Glutamatergic neuron (in vitro differentiated cells): ENCODE measurements at regions not wholly inside any gene's neighbourhood (a gene's known extent, or its start where the extent isn't known, plus 50 kb on each side); places are given as distances from the start of the nearest gene placed in this dataset.

Experiments
- DNase-seq: peaks from one replicate; pipeline ENCODE4 v3.0.0; 2022
- H3K27ac Mint-ChIP-seq: one replicate; pipeline ENCODE4 v1.8.0; 2020; ENCODE audit warnings: mild to moderate bottlenecking, mixed read lengths, inconsistent platforms; ENCODE audit not compliant: unreplicated experiment
- H3K27me3 Mint-ChIP-seq: one replicate; pipeline ENCODE4 v1.8.0; 2020; ENCODE audit warnings: mild to moderate bottlenecking, moderate library complexity, mixed read lengths, inconsistent platforms; ENCODE audit not compliant: unreplicated experiment
- H3K36me3 Mint-ChIP-seq: one replicate; pipeline ENCODE4 v1.8.0; 2020; ENCODE audit warnings: mild to moderate bottlenecking, mixed read lengths, inconsistent platforms; ENCODE audit not compliant: unreplicated experiment
- H3K4me1 Mint-ChIP-seq: one replicate; pipeline ENCODE4 v1.8.0; 2020; ENCODE audit warnings: mild to moderate bottlenecking, low read depth, mixed read lengths, inconsistent platforms; ENCODE audit not compliant: unreplicated experiment
- H3K4me3 Mint-ChIP-seq: one replicate; pipeline ENCODE4 v1.8.0; 2020; ENCODE audit warnings: mild to moderate bottlenecking, mixed read lengths, inconsistent platforms; ENCODE audit not compliant: unreplicated experiment
- H3K9me3 Mint-ChIP-seq: one replicate; pipeline ENCODE4 v1.8.0; 2020; ENCODE audit warnings: mild to moderate bottlenecking, moderate library complexity, mixed read lengths, inconsistent platforms; ENCODE audit not compliant: unreplicated experiment
- TF ChIP-seq, protein P1 (sequence below): fragments of 200-600 bp; sonication (generic); IDR thresholded peaks from one replicate; pipeline ENCODE4 v1.5.0; 2021; ENCODE audit not compliant: partially characterized antibody, unreplicated experiment

- TF ChIP-seq, protein P1, sequence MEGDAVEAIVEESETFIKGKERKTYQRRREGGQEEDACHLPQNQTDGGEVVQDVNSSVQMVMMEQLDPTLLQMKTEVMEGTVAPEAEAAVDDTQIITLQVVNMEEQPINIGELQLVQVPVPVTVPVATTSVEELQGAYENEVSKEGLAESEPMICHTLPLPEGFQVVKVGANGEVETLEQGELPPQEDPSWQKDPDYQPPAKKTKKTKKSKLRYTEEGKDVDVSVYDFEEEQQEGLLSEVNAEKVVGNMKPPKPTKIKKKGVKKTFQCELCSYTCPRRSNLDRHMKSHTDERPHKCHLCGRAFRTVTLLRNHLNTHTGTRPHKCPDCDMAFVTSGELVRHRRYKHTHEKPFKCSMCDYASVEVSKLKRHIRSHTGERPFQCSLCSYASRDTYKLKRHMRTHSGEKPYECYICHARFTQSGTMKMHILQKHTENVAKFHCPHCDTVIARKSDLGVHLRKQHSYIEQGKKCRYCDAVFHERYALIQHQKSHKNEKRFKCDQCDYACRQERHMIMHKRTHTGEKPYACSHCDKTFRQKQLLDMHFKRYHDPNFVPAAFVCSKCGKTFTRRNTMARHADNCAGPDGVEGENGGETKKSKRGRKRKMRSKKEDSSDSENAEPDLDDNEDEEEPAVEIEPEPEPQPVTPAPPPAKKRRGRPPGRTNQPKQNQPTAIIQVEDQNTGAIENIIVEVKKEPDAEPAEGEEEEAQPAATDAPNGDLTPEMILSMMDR = no peak
- H3K4me1 Mint-ChIP-seq = no peaks in the 10 kb centered on the region
- no peak overlapping the region for H3K4me3 Mint-ChIP-seq
Measured at GRCh38 chr2:31748041-31748440, 167.3 kb upstream of the SRD5A2 start.

GRCh38 chr2:31739161-31739560, 158.4 kb upstream of the SRD5A2 start:
- Mint-ChIP-seq H3K9me3 (no peaks in the 10 kb centered on the region), H3K27me3 (no peaks in the 10 kb centered on the region), H3K4me1 (no peaks in the 10 kb centered on the region), H3K27ac (no peak overlapping the region), H3K4me3 (no peak overlapping the region), H3K36me3 (no peaks in the 10 kb centered on the region)
- TF ChIP-seq, protein P1 = no peak
- DNase-seq = no peak

More at GRCh38 chr2:31748041-31748440, 167.3 kb upstream of the SRD5A2 start:
- peaks cover 1% of the 10 kb centered on the region for H3K9me3 Mint-ChIP-seq
- DNase-seq = no peak
- H3K27me3 Mint-ChIP-seq = peaks cover 2% of the 10 kb centered on the region
- no peak overlapping the region for H3K27ac Mint-ChIP-seq
- H3K36me3 Mint-ChIP-seq = peaks cover 7% of the 10 kb centered on the region

- no peak overlapping the region for H3K27ac Mint-ChIP-seq
- H3K36me3 Mint-ChIP-seq = no peaks in the 10 kb centered on the region
Measured at GRCh38 chr2:31736695-31737454, 156.1 kb upstream of the SRD5A2 start.

GRCh38 chr2:31735716-31736115, 155.0 kb upstream of the SRD5A2 start:
- Mint-ChIP-seq H3K36me3 (no peaks in the 10 kb centered on the region), H3K27me3 (no peaks in the 10 kb centered on the region), H3K27ac (no peak overlapping the region), H3K4me3 (no peak overlapping the region), H3K4me1 (no peaks in the 10 kb centered on the region), H3K9me3 (no peaks in the 10 kb centered on the region)
- TF ChIP-seq, protein P1 = no peak
- DNase-seq = no peak

More at GRCh38 chr2:31736695-31737454, 156.1 kb upstream of the SRD5A2 start:
- no peaks in the 10 kb centered on the region for H3K9me3 Mint-ChIP-seq
- no peak for DNase-seq
- H3K4me3 Mint-ChIP-seq = no peak overlapping the region
- TF ChIP-seq, protein P1 = no peak
- no peaks in the 10 kb centered on the region for H3K27me3 Mint-ChIP-seq
- H3K4me1 Mint-ChIP-seq = no peaks in the 10 kb centered on the region

- Mint-ChIP-seq H3K4me1 (no peaks in the 10 kb centered on the region), H3K36me3 (no peaks in the 10 kb centered on the region), H3K9me3 (no peaks in the 10 kb centered on the region), H3K27ac (no peak overlapping the region), H3K27me3 (peaks cover 2% of the 10 kb centered on the region), H3K4me3 (no peak overlapping the region)
- TF ChIP-seq, protein P1 = no peak
- DNase-seq = no peak
Measured at GRCh38 chr2:31729442-31730092, 148.8 kb upstream of the SRD5A2 start.
